ENCODE measurements at regions not wholly inside any gene's neighbourhood (a gene's known extent, or its start where the extent isn't known, plus 50 kb on each side); places are given as distances from the start of the nearest gene placed in this dataset.

- DNase-seq (ENCODE audit: low read depth in 2 of 2), result no peak
Observed at GRCh38 chr2:104757056-104757455, 96.9 kb upstream of the POU3F3 start.

GRCh38 chr2:104758199-104758620 lies 95.7 kb upstream of the POU3F3 start:
- no peak for DNase-seq (ENCODE audit: low read depth in 2 of 2)

DNA sequence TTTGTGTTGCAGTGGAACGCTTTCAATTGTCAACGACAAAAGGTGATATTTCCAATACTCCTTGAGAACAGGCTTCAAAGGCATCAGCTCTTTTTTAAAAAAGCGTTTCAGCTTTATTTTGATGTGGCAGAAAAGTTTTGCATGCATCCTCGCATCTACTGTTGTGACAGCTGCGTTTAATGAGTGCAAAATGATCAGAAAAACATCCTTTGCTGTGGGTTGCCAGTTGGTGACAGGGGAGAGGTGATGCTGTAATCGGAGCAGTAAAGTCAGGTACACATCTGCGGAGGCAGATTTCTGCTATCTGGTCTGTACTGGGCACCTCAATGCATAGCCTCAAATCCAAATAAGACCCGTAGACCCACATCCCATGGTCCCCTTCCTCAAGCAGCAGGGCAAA lies 91.9 kb upstream of the POU3F3 start:
- DNase-seq (ENCODE audit: low read depth in 2 of 2), result no peak

- no peak for DNase-seq (ENCODE audit: low read depth in 2 of 2)
Observed at GRCh38 chr2:104766683-104767082, 87.2 kb upstream of the POU3F3 start.

DNA sequence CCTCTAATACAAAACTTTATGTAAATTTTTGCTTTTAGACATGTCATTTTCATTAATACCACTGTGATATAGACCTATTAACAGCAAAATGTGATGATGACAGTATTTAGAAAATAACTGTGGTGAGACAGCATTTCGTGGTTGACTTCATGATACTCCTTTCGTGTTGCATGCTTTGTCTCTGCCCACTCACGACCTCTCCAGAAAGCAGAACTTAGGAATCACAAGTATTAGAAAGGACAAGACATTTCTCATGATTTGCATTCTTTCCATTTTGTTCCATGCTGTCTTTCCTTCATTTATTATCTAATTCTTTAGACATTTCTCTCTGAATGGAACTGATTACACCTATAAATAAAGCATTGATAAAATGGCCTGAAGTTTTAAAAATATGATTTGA lies 85.2 kb upstream of the POU3F3 start:
- no peak for DNase-seq (ENCODE audit: low read depth in 2 of 2)

DNA sequence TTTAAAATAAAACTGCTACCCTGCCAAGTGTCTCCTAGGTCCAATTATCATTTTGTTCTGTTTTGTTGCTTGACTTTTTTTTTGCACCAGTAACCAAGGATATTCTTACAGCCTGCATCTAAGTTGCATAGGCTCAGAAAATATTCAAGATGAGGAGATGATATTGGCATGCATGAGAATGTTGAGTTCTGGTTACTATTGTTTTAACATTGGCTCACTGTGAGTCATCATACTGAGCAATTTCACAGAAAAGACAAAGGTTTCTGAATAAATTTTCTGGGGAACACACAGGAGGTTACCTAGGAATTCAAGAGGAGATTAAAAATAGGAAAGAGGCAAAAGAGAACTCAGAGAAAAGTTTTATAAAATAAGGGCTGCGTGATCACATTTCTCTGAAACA lies 84.8 kb upstream of the POU3F3 start:
- no peak for DNase-seq (ENCODE audit: low read depth in 2 of 2)

- no peak for DNase-seq (ENCODE audit: low read depth in 2 of 2)
Observed at GRCh38 chr2:104772996-104773395, 80.9 kb upstream of the POU3F3 start.

DNA sequence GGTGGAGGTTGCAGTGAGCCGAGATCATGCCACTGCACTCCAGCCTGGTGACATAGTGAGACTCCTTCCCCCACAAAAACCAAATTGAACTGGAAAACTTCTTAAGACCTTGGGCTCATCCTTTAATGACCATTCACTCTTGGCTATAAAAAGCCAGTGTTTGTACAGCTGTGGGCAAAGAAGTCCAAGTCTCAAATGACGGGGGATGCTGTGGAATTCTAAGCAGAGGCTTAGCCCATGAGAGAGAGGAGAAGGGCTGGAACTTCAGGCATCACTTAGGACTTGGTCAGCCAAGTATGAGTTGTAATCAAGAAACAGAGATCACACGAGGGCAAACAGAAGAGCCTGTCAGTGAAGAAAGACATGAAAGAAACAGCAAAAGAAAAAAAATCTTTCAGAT lies 79.3 kb upstream of the POU3F3 start:
- DNase-seq (ENCODE audit: low read depth in 2 of 2), result no peak

DNA sequence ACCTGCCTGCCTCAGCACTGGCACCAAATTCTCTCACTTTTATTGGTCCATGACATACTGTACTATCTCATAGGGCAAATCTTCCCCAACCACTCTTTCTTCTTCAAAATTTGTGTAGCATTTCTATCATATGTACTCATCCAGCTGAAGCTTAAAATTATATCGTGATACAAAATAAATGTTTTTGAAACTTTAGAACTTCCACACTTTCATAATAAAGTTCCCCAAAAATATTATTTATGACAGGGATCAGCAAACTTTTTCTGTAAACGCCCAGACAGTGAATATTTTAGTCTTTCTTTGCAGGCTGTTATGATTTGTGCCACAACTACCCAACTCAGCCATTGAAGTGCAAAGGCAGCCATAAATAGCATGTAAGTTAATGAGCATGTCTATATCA lies 76.2 kb upstream of the POU3F3 start:
- no peak for DNase-seq (ENCODE audit: low read depth in 2 of 2)

GRCh38 chr2:104781151-104781550 lies 72.8 kb upstream of the POU3F3 start:
- no peak for DNase-seq (ENCODE audit: low read depth in 2 of 2)

DNA sequence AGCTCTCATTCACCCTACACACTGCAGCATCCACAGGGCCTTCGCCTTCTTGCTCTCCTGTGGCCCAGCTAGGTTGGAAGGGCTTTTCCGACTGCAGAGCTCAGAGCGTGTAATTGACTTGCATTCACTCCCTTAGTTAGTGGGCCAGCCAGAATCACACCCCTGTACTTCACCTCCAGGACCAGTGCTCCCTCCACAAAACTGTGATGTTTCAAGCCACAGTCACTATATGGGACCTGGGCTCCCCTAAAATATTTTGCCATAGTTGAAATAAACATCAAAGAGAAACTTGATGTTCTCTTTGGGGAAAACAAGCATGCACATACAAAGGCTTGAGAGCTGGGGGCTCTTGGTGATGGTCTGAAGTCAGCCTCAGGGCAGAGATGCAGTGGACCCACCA lies 69.7 kb upstream of the POU3F3 start:
- DNase-seq (ENCODE audit: low read depth in 2 of 2), result no peak

GRCh38 chr2:104786204-104786603 lies 67.7 kb upstream of the POU3F3 start:
- no peak for DNase-seq (ENCODE audit: low read depth in 2 of 2)

- DNase-seq (ENCODE audit: low read depth in 2 of 2), result no peak
Observed at GRCh38 chr2:104786821-104787220, 67.1 kb upstream of the POU3F3 start.

- no peak for DNase-seq (ENCODE audit: low read depth in 2 of 2)
Observed at GRCh38 chr2:104787298-104788065, 66.4 kb upstream of the POU3F3 start.

DNA sequence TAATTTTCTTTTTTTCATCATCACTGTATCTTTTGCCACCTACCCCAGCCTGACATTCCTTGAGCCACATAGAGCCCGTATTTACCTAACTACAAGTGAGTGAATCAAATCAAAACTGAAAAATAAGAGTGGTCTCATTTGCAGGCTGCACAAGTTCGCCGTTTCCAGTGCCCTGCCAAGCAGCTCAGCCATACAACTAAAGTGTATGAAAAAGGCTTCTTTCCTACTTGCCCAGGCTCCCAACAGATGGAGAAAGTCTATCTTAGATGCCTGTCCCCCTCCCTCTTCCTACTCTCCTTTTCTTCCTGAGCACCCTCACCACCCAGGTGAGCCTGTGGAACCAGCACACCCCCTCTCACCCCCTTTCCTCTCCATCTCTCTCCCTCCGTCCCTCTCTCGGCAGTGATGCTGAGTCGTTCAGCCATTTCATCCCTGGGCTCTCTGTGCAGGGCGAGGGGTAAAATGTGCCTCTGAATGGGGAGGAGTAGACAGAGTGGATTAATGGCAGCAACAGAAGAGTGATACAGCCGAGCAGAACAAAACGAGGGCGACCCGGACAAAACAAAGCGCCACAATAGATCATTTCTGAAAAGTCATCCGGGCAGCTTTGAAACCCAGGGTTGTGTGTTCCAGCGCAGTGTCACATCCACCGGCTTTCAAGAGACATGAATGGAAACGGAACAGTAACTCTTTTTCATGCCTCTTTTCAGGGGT lies 65.0 kb upstream of the POU3F3 start:
- DNase-seq (ENCODE audit: low read depth in 2 of 2), result no peak

- DNase-seq (ENCODE audit: low read depth in 2 of 2), result no peak
Observed at GRCh38 chr2:104790100-104790811, 63.7 kb upstream of the POU3F3 start.

GRCh38 chr2:104790901-104791495 lies 62.9 kb upstream of the POU3F3 start:
- DNase-seq (ENCODE audit: low read depth in 2 of 2), result no peak

DNA sequence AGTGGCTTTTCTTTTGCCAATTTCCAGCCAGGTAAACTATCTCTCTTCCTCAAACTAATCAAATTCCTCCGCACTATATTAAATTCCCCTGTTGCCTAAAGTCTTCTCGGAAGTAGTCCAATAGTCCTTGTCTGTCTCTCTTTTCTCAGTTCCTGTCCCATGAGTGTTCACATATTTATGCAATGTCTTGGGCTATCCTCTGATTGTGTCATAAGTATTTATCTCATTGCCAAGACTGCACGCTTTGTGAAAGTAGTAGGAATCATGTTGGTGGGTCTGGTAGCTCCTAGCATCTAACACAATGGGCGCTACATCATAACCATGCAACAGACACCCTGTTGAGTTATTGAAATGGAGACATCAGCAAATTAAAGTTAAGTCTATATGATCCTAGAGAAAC lies 59.9 kb upstream of the POU3F3 start:
- no peak for DNase-seq (ENCODE audit: low read depth in 2 of 2)

DNA sequence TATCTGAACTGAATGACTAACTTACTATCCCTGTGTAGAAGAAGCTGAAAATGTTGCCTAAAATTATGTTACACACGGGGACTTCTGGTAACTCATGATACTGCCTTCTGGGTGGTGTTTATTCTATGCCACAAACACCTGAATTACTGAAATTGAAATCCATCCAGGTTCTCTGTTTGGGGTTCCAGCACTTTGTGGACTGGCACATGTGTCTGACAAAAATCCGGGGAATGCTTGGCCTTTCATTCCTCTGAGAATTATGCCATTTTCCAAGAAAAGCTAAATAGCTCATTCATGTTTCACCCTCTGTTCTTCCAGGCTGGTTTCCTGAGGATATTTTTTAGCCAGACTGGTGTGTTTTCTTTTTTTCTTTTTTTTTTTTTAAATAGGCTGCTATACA lies 59.5 kb upstream of the POU3F3 start:
- DNase-seq (ENCODE audit: low read depth in 2 of 2), result no peak
